ENCODE measurements at regions not wholly inside any gene's neighbourhood (a gene's known extent, or its start where the extent isn't known, plus 50 kb on each side); places are given as distances from the start of the nearest gene placed in this dataset.

- Histone ChIP-seq H3K36me3 (ENCODE audit: insufficient read depth, insufficient read length, low read length) (no peaks in the 10 kb centered on the region), H3K4me1 (ENCODE audit: insufficient read depth, insufficient read length) (no peaks in the 10 kb centered on the region), H3K9ac (ENCODE audit: insufficient read length, low read depth) (no peak overlapping the region), H3K27me3 (ENCODE audit: insufficient read depth, insufficient read length) (no peaks in the 10 kb centered on the region), H3K4me3 (ENCODE audit: insufficient read length, low read depth) (no peak overlapping the region), H3K9me3 (ENCODE audit: insufficient read depth, low read length) (no peaks in the 10 kb centered on the region)
- no peak for TF ChIP-seq ZNF274 (IDR thresholded peaks at IDR 0.05; ENCODE audit: low read depth, low read length)
- no peak for DNase-seq (ENCODE audit: low read depth, low spot score)
Observed at GRCh38 chr6:98200084-98200483, 634.3 kb upstream of the POU3F2 start.

GRCh38 chr6:98203170-98203806 lies 631.1 kb upstream of the POU3F2 start:
- H3K9ac ChIP-seq (ENCODE audit: insufficient read length, low read depth): no peak overlapping the region
- no peaks in the 10 kb centered on the region for H3K27me3 ChIP-seq (ENCODE audit: insufficient read depth, insufficient read length)
- H3K9me3 ChIP-seq (ENCODE audit: insufficient read depth, low read length): no peaks in the 10 kb centered on the region
- TF ChIP-seq SUZ12 (IDR thresholded peaks at IDR 0.05; ENCODE audit: extremely low read depth, insufficient read depth, insufficient read length): no peak
- TF ChIP-seq YY1 (IDR thresholded peaks at IDR 0.05; ENCODE audit: insufficient read depth, insufficient read length): no peak
- no peak for TF ChIP-seq ZNF274 (IDR thresholded peaks at IDR 0.05; ENCODE audit: low read depth, low read length)
- H3K36me3 ChIP-seq (ENCODE audit: insufficient read depth, insufficient read length, low read length): no peaks in the 10 kb centered on the region
- H3K4me1 ChIP-seq (ENCODE audit: insufficient read depth, insufficient read length): no peaks in the 10 kb centered on the region
- DNase-seq (ENCODE audit: low read depth, low spot score): no peak
- H3K4me3 ChIP-seq (ENCODE audit: insufficient read length, low read depth): no peak overlapping the region

- Histone ChIP-seq H3K9me3 (ENCODE audit: insufficient read depth, low read length) (no peaks in the 10 kb centered on the region), H3K27me3 (ENCODE audit: insufficient read depth, insufficient read length) (no peaks in the 10 kb centered on the region), H3K4me1 (ENCODE audit: insufficient read depth, insufficient read length) (no peaks in the 10 kb centered on the region), H3K4me3 (ENCODE audit: insufficient read length, low read depth) (no peak overlapping the region), H3K36me3 (ENCODE audit: insufficient read depth, insufficient read length, low read length) (no peaks in the 10 kb centered on the region), H3K9ac (ENCODE audit: insufficient read length, low read depth) (no peak overlapping the region)
- TF ChIP-seq YY1 (IDR thresholded peaks at IDR 0.05; ENCODE audit: insufficient read depth, insufficient read length): no peak
- no peak for TF ChIP-seq SUZ12 (IDR thresholded peaks at IDR 0.05; ENCODE audit: extremely low read depth, insufficient read depth, insufficient read length)
- TF ChIP-seq ZNF274 (IDR thresholded peaks at IDR 0.05; ENCODE audit: low read depth, low read length): no peak
- no peak for DNase-seq (ENCODE audit: low read depth, low spot score)
Observed at GRCh38 chr6:98212468-98212867, 621.9 kb upstream of the POU3F2 start.

GRCh38 chr6:98215531-98215930 lies 618.8 kb upstream of the POU3F2 start:
- no peak overlapping the region for H3K4me3 ChIP-seq (ENCODE audit: insufficient read length, low read depth)
- no peak overlapping the region for H3K9ac ChIP-seq (ENCODE audit: insufficient read length, low read depth)
- TF ChIP-seq SUZ12 (IDR thresholded peaks at IDR 0.05; ENCODE audit: extremely low read depth, insufficient read depth, insufficient read length): no peak
- no peak for DNase-seq (ENCODE audit: low read depth, low spot score)
- no peaks in the 10 kb centered on the region for H3K4me1 ChIP-seq (ENCODE audit: insufficient read depth, insufficient read length)
- H3K27me3 ChIP-seq (ENCODE audit: insufficient read depth, insufficient read length): no peaks in the 10 kb centered on the region
- no peaks in the 10 kb centered on the region for H3K9me3 ChIP-seq (ENCODE audit: insufficient read depth, low read length)
- H3K36me3 ChIP-seq (ENCODE audit: insufficient read depth, insufficient read length, low read length): no peaks in the 10 kb centered on the region

GRCh38 chr6:98230250-98230649 lies 604.1 kb upstream of the POU3F2 start:
- Histone ChIP-seq H3K4me3 (ENCODE audit: insufficient read length, low read depth) (no peak overlapping the region), H3K9me3 (ENCODE audit: insufficient read depth, low read length) (no peaks in the 10 kb centered on the region), H3K9ac (ENCODE audit: insufficient read length, low read depth) (no peak overlapping the region), H3K36me3 (ENCODE audit: insufficient read depth, insufficient read length, low read length) (no peaks in the 10 kb centered on the region), H3K4me1 (ENCODE audit: insufficient read depth, insufficient read length) (no peaks in the 10 kb centered on the region), H3K27me3 (ENCODE audit: insufficient read depth, insufficient read length) (no peaks in the 10 kb centered on the region)
- TF ChIP-seq SUZ12 (IDR thresholded peaks at IDR 0.05; ENCODE audit: extremely low read depth, insufficient read depth, insufficient read length) (no peak), ZNF274 (IDR thresholded peaks at IDR 0.05; ENCODE audit: low read depth, low read length) (no peak), YY1 (IDR thresholded peaks at IDR 0.05; ENCODE audit: insufficient read depth, insufficient read length) (no peak)
- DNase-seq (ENCODE audit: low read depth, low spot score): no peak

- TF ChIP-seq SUZ12 (IDR thresholded peaks at IDR 0.05; ENCODE audit: extremely low read depth, insufficient read depth, insufficient read length) (no peak), ZNF274 (IDR thresholded peaks at IDR 0.05; ENCODE audit: low read depth, low read length) (no peak), YY1 (IDR thresholded peaks at IDR 0.05; ENCODE audit: insufficient read depth, insufficient read length) (no peak)
- Histone ChIP-seq H3K4me3 (ENCODE audit: insufficient read length, low read depth) (no peak overlapping the region), H3K9me3 (ENCODE audit: insufficient read depth, low read length) (no peaks in the 10 kb centered on the region), H3K36me3 (ENCODE audit: insufficient read depth, insufficient read length, low read length) (no peaks in the 10 kb centered on the region), H3K4me1 (ENCODE audit: insufficient read depth, insufficient read length) (no peaks in the 10 kb centered on the region), H3K9ac (ENCODE audit: insufficient read length, low read depth) (no peak overlapping the region), H3K27me3 (ENCODE audit: insufficient read depth, insufficient read length) (no peaks in the 10 kb centered on the region)
- no peak for DNase-seq (ENCODE audit: low read depth, low spot score)
Observed at GRCh38 chr6:98239057-98239456, 595.3 kb upstream of the POU3F2 start.

- no peak overlapping the region for H3K9ac ChIP-seq (ENCODE audit: insufficient read length, low read depth)
- no peak for TF ChIP-seq ZNF274 (IDR thresholded peaks at IDR 0.05; ENCODE audit: low read depth, low read length)
- no peak for TF ChIP-seq SUZ12 (IDR thresholded peaks at IDR 0.05; ENCODE audit: extremely low read depth, insufficient read depth, insufficient read length)
- TF ChIP-seq YY1 (IDR thresholded peaks at IDR 0.05; ENCODE audit: insufficient read depth, insufficient read length): no peak
- no peaks in the 10 kb centered on the region for H3K9me3 ChIP-seq (ENCODE audit: insufficient read depth, low read length)
- H3K4me1 ChIP-seq (ENCODE audit: insufficient read depth, insufficient read length): no peaks in the 10 kb centered on the region
- DNase-seq (ENCODE audit: low read depth, low spot score): no peak
- H3K27me3 ChIP-seq (ENCODE audit: insufficient read depth, insufficient read length): no peaks in the 10 kb centered on the region
- no peak overlapping the region for H3K4me3 ChIP-seq (ENCODE audit: insufficient read length, low read depth)
- H3K36me3 ChIP-seq (ENCODE audit: insufficient read depth, insufficient read length, low read length): no peaks in the 10 kb centered on the region
Observed at GRCh38 chr6:98241630-98242029, 592.7 kb upstream of the POU3F2 start.

GRCh38 chr6:98254624-98255023 lies 579.8 kb upstream of the POU3F2 start:
- no peak for DNase-seq (ENCODE audit: low read depth, low spot score)
- H3K4me1 ChIP-seq (ENCODE audit: insufficient read depth, insufficient read length): no peaks in the 10 kb centered on the region
- no peaks in the 10 kb centered on the region for H3K36me3 ChIP-seq (ENCODE audit: insufficient read depth, insufficient read length, low read length)
- H3K9me3 ChIP-seq (ENCODE audit: insufficient read depth, low read length): no peaks in the 10 kb centered on the region
- H3K4me3 ChIP-seq (ENCODE audit: insufficient read length, low read depth): no peak overlapping the region
- H3K27me3 ChIP-seq (ENCODE audit: insufficient read depth, insufficient read length): no peaks in the 10 kb centered on the region
- no peak overlapping the region for H3K9ac ChIP-seq (ENCODE audit: insufficient read length, low read depth)
- TF ChIP-seq ZNF274 (IDR thresholded peaks at IDR 0.05; ENCODE audit: low read depth, low read length) (no peak), SUZ12 (IDR thresholded peaks at IDR 0.05; ENCODE audit: extremely low read depth, insufficient read depth, insufficient read length) (no peak), YY1 (IDR thresholded peaks at IDR 0.05; ENCODE audit: insufficient read depth, insufficient read length) (no peak)
